Epithelial cell of proximal tubule (primary cell): ENCODE measurements at regions not wholly inside any gene's neighbourhood (a gene's known extent, or its start where the extent isn't known, plus 50 kb on each side); places are given as distances from the start of the nearest gene placed in this dataset.

Source experiments
- DNase-seq: peaks from one replicate; pipeline ENCODE4 v3.0.0-alpha.2; 2011; ENCODE audit warnings: low read depth
- H3K4me3 ChIP-seq: 2 replicates; pipeline ENCODE4 v1.5.1; 2011; ENCODE audit warnings: low read depth, mild to moderate bottlenecking, low read length
- TF ChIP-seq, protein P1 (sequence below): conservative IDR thresholded peaks from 2 replicates; pipeline ENCODE4 v1.5.1; 2012; ENCODE audit warnings: low read depth, mild to moderate bottlenecking, low read length

DNA sequence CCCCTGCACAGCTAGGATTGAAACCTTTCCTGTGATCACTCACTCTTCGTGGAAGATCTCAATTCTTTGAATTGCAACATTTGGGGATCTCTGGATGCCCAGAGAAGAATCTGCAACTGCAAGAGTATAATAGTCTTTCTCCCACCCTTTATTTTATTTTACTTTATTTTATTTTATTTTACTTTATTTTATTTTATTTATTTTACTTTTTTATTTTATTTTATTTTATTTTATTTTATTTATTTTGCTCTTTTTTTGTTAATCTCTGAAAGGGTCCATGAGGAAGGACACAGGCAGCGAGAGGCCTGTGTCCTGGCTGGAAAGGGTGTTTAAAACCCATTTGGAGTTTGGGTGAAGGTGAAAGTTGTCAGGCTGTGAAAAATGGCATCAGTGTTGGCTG, 181.4 kb downstream of the TMEM182 start:
- no peak overlapping the region for H3K4me3 ChIP-seq
- TF ChIP-seq, protein P1, sequence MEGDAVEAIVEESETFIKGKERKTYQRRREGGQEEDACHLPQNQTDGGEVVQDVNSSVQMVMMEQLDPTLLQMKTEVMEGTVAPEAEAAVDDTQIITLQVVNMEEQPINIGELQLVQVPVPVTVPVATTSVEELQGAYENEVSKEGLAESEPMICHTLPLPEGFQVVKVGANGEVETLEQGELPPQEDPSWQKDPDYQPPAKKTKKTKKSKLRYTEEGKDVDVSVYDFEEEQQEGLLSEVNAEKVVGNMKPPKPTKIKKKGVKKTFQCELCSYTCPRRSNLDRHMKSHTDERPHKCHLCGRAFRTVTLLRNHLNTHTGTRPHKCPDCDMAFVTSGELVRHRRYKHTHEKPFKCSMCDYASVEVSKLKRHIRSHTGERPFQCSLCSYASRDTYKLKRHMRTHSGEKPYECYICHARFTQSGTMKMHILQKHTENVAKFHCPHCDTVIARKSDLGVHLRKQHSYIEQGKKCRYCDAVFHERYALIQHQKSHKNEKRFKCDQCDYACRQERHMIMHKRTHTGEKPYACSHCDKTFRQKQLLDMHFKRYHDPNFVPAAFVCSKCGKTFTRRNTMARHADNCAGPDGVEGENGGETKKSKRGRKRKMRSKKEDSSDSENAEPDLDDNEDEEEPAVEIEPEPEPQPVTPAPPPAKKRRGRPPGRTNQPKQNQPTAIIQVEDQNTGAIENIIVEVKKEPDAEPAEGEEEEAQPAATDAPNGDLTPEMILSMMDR: no peak
- no peak for DNase-seq

- TF ChIP-seq, protein P1: no peak
- H3K4me3 ChIP-seq: no peak overlapping the region
- DNase-seq: no peak
Measured at GRCh38 chr2:102950371-102950946, 188.6 kb downstream of the TMEM182 start.

GRCh38 chr2:102951249-102951648, 189.4 kb downstream of the TMEM182 start:
- DNase-seq: no peak
- no peak overlapping the region for H3K4me3 ChIP-seq
- TF ChIP-seq, protein P1: no peak

DNA sequence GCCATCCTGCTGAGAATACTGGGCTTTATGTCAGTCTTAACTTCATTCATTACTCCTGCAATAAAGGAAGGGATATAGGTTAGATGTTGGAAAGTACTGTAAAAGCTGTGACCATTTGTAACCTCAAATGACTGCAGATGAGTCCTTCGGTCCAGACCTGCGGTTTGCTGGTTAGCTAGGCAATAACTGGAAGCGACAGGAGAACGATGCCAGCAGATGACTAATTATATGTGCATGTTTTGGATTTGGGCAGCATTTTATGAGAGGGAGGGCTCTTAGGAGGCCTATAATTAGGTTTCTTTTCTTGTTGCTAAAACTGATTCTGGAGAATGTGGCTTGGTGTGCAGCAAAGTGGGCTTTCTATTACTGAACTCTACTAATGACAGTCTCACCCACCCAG, 205.6 kb downstream of the TMEM182 start:
- DNase-seq: no peak
- TF ChIP-seq, protein P1: no peak
- H3K4me3 ChIP-seq: no peak overlapping the region

GRCh38 chr2:102968375-102968774, 206.5 kb downstream of the TMEM182 start:
- H3K4me3 ChIP-seq: no peak overlapping the region
- no peak for DNase-seq
- TF ChIP-seq, protein P1: no peak

DNA sequence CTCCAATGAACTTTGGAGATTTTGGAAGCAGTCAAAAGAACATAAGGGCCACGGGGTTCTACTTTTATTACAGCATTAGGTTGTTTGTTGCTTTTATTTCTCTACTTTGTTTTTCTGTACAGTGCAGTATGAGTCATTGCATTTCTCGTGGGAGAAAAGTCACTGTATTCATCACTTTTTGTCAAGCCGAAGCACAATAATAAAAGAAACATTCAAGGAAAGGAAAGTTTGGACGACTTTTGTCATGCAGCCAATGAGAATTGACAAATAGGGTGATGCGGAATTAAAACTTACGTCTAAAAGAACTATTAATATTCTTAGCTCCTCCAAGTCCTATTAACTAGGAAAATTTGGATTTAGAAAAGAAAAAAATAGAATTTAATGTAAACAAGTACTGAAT, 209.9 kb downstream of the TMEM182 start:
- TF ChIP-seq, protein P1: no peak
- no peak overlapping the region for H3K4me3 ChIP-seq
- DNase-seq: no peak
